GM23338 (cell line): ENCODE measurements at regions not wholly inside any gene's neighbourhood (a gene's known extent, or its start where the extent isn't known, plus 50 kb on each side); places are given as distances from the start of the nearest gene placed in this dataset.

Experiments
- ATAC-seq: fragments of 200-7000 bp; cut with Tn5 transposase; 3 replicates; pipeline ENCODE4 v1.9.1; 2020
- DNase-seq: peaks from one replicate; pipeline ENCODE4 v3.0.0-alpha.2; 2015; ENCODE audit warnings: low spot score
- H2AFZ ChIP-seq: fragments of 200-600 bp; sonication (generic); 2 replicates; pipeline ENCODE4 v1.8.0; 2016; ENCODE audit warnings: antibody characterized with exemption, mild to moderate bottlenecking, moderate library complexity
- H3F3A ChIP-seq: fragments of 200-600 bp; sonication (generic); replicated peaks from 2 replicates; pipeline ENCODE4 v1.8.0; 2017; ENCODE audit warnings: antibody characterized with exemption, mixed run types, low read depth
- H3K27ac ChIP-seq: fragments of 200-600 bp; sonication (generic); 2 replicates; pipeline ENCODE4 v1.6.1; 2016; ENCODE audit warnings: low read depth
- H3K27me3 ChIP-seq: fragments of 200-600 bp; sonication (generic); 2 replicates; pipeline ENCODE4 v1.8.0; 2016; ENCODE audit warnings: mild to moderate bottlenecking, mixed run types, moderate library complexity; ENCODE audit not compliant: insufficient read depth
- H3K36me3 ChIP-seq: fragments of 200-600 bp; sonication (generic); 2 replicates; pipeline ENCODE4 v1.8.0; 2016; ENCODE audit warnings: mild to moderate bottlenecking; ENCODE audit not compliant: insufficient read depth
- H3K4me1 ChIP-seq: fragments of 200-600 bp; sonication (generic); 2 replicates; pipeline ENCODE4 v1.8.0; 2016; ENCODE audit warnings: mild to moderate bottlenecking, moderate library complexity; ENCODE audit not compliant: insufficient read depth
- H3K4me2 ChIP-seq: fragments of 200-600 bp; sonication (generic); 2 replicates; pipeline ENCODE4 v1.7.1; 2017; ENCODE audit warnings: mixed run types
- H3K4me3 ChIP-seq: fragments of 200-600 bp; sonication (generic); 2 replicates; pipeline ENCODE4 v1.6.1; 2016; ENCODE audit warnings: mixed run types
- H3K79me2 ChIP-seq: fragments of 200-600 bp; sonication (generic); replicated peaks from 2 replicates; pipeline ENCODE4 v1.8.0; 2017; ENCODE audit warnings: mild to moderate bottlenecking; ENCODE audit not compliant: insufficient read depth
- H3K9me2 ChIP-seq: fragments of 200-600 bp; sonication (generic); 2 replicates; pipeline ENCODE4 v1.8.0; 2017; ENCODE audit not compliant: insufficient read depth
- H4K20me1 ChIP-seq: fragments of 200-600 bp; sonication (generic); replicated peaks from 2 replicates; pipeline ENCODE4 v1.8.0; 2017; ENCODE audit warnings: mild to moderate bottlenecking; ENCODE audit not compliant: insufficient read depth
- H3K27ac Mint-ChIP-seq: 2 replicates; pipeline ENCODE4 v1.8.0; 2020; ENCODE audit warnings: inconsistent platforms, mild to moderate bottlenecking, moderate library complexity, mixed read lengths
- H3K27me3 Mint-ChIP-seq: 3 replicates; pipeline ENCODE4 v1.8.0; 2022; ENCODE audit warnings: low read depth, mild to moderate bottlenecking, moderate library complexity, mixed read lengths, inconsistent platforms; ENCODE audit not compliant: insufficient read depth, poor library complexity
- H3K36me3 Mint-ChIP-seq: 3 replicates; pipeline ENCODE4 v1.8.0; 2021; ENCODE audit warnings: low read depth, mild to moderate bottlenecking, inconsistent platforms, moderate library complexity, mixed read lengths
- H3K4me1 Mint-ChIP-seq: 3 replicates; pipeline ENCODE4 v1.8.0; 2020; ENCODE audit warnings: mild to moderate bottlenecking, inconsistent platforms, mixed read lengths
- H3K4me3 Mint-ChIP-seq: 3 replicates; pipeline ENCODE4 v1.8.0; 2021; ENCODE audit warnings: moderate library complexity, mild to moderate bottlenecking, inconsistent platforms, mixed read lengths
- H3K9me3 Mint-ChIP-seq: 3 replicates; pipeline ENCODE4 v1.8.0; 2020; ENCODE audit warnings: moderate library complexity, mild to moderate bottlenecking, inconsistent platforms, mixed read lengths
- CREB1 ChIP-seq: fragments of 250-450 bp; sonication (Bioruptor Pico); IDR thresholded peaks from 2 replicates; pipeline ENCODE4 v1.5.0; 2020; ENCODE audit warnings: low read depth, mild to moderate bottlenecking, moderate library complexity
- EZH2 ChIP-seq: fragments of 200-600 bp; sonication (generic); IDR thresholded peaks from one replicate; pipeline ENCODE4 v1.8.0; 2017; ENCODE audit warnings: antibody characterized with exemption, mild to moderate bottlenecking, low read depth; ENCODE audit not compliant: unreplicated experiment
- EZH2phosphoT487 ChIP-seq: fragments of 200-600 bp; sonication (generic); IDR thresholded peaks from one replicate; pipeline ENCODE4 v1.8.1; 2018; ENCODE audit warnings: antibody characterized with exemption; ENCODE audit not compliant: unreplicated experiment
- JUNB ChIP-seq: IDR thresholded peaks from one replicate; pipeline ENCODE4 v1.6.1; 2016; ENCODE audit warnings: antibody characterized with exemption; ENCODE audit not compliant: unreplicated experiment
- NANOG ChIP-seq: IDR thresholded peaks from 2 replicates; pipeline ENCODE4 v1.6.1; 2016; ENCODE audit warnings: antibody characterized with exemption, borderline replicate concordance
- POLR2AphosphoS5 ChIP-seq: IDR thresholded peaks from 2 replicates; pipeline ENCODE4 v1.6.1; 2016; ENCODE audit warnings: antibody characterized with exemption, low read depth
- STAT1 ChIP-seq: IDR thresholded peaks from one replicate; pipeline ENCODE4 v1.6.1; 2016; ENCODE audit warnings: antibody characterized with exemption; ENCODE audit not compliant: unreplicated experiment
- ZNF114 ChIP-seq: fragments of 250-450 bp; sonication (Bioruptor Pico); IDR thresholded peaks from 2 replicates; pipeline ENCODE4 v1.5.0; 2020; ENCODE audit warnings: mild to moderate bottlenecking, moderate library complexity
- ZNF331 ChIP-seq: fragments of 250-450 bp; sonication (Bioruptor Pico); IDR thresholded peaks from 2 replicates; pipeline ENCODE4 v1.5.0; 2020; ENCODE audit warnings: low read depth, mild to moderate bottlenecking, moderate library complexity
- TF ChIP-seq, protein P1 (sequence below): fragments of 250-450 bp; sonication (Bioruptor Pico); IDR thresholded peaks from 2 replicates; pipeline ENCODE4 v1.5.0; 2020; ENCODE audit warnings: mild to moderate bottlenecking, moderate library complexity
- TF ChIP-seq, protein P2 (sequence below), 2 experiments: fragments of 200-600 bp in 1 of 2; sonication (generic) in 1 of 2; conservative IDR thresholded peaks; 2 replicates each; pipeline versions ENCODE4 v1.5.1 to v1.6.1; 2016 to 2017; ENCODE audit warnings: antibody characterized with exemption in 2 of 2, low read depth in 2 of 2, mild to moderate bottlenecking in 2 of 2, moderate library complexity in 1 of 2
- TF ChIP-seq, protein P3 (sequence below): IDR thresholded peaks from one replicate; pipeline ENCODE4 v1.6.1; 2018; ENCODE audit warnings: antibody characterized with exemption; ENCODE audit not compliant: unreplicated experiment

DNA sequence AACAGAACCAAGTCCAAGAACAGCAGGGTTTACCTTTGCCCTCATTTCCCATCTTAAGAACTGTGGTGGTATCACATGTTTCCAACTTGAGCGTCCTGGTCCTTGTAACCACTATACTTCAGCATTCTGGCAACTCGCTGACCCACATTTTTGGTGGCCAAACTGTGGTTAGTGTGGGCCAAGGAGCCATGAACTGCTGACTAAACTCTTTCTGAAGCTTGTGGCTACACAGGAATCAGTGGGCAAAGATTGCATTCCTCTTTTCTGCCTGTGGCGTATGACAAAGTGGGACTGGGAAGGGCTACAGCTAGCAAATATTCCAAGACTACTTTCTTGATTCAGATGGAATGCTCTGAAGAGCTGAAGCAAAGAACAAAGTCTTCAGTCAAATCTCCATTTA lies 106.3 kb upstream of the MID1 start (continued):
- TF ChIP-seq, protein P1, sequence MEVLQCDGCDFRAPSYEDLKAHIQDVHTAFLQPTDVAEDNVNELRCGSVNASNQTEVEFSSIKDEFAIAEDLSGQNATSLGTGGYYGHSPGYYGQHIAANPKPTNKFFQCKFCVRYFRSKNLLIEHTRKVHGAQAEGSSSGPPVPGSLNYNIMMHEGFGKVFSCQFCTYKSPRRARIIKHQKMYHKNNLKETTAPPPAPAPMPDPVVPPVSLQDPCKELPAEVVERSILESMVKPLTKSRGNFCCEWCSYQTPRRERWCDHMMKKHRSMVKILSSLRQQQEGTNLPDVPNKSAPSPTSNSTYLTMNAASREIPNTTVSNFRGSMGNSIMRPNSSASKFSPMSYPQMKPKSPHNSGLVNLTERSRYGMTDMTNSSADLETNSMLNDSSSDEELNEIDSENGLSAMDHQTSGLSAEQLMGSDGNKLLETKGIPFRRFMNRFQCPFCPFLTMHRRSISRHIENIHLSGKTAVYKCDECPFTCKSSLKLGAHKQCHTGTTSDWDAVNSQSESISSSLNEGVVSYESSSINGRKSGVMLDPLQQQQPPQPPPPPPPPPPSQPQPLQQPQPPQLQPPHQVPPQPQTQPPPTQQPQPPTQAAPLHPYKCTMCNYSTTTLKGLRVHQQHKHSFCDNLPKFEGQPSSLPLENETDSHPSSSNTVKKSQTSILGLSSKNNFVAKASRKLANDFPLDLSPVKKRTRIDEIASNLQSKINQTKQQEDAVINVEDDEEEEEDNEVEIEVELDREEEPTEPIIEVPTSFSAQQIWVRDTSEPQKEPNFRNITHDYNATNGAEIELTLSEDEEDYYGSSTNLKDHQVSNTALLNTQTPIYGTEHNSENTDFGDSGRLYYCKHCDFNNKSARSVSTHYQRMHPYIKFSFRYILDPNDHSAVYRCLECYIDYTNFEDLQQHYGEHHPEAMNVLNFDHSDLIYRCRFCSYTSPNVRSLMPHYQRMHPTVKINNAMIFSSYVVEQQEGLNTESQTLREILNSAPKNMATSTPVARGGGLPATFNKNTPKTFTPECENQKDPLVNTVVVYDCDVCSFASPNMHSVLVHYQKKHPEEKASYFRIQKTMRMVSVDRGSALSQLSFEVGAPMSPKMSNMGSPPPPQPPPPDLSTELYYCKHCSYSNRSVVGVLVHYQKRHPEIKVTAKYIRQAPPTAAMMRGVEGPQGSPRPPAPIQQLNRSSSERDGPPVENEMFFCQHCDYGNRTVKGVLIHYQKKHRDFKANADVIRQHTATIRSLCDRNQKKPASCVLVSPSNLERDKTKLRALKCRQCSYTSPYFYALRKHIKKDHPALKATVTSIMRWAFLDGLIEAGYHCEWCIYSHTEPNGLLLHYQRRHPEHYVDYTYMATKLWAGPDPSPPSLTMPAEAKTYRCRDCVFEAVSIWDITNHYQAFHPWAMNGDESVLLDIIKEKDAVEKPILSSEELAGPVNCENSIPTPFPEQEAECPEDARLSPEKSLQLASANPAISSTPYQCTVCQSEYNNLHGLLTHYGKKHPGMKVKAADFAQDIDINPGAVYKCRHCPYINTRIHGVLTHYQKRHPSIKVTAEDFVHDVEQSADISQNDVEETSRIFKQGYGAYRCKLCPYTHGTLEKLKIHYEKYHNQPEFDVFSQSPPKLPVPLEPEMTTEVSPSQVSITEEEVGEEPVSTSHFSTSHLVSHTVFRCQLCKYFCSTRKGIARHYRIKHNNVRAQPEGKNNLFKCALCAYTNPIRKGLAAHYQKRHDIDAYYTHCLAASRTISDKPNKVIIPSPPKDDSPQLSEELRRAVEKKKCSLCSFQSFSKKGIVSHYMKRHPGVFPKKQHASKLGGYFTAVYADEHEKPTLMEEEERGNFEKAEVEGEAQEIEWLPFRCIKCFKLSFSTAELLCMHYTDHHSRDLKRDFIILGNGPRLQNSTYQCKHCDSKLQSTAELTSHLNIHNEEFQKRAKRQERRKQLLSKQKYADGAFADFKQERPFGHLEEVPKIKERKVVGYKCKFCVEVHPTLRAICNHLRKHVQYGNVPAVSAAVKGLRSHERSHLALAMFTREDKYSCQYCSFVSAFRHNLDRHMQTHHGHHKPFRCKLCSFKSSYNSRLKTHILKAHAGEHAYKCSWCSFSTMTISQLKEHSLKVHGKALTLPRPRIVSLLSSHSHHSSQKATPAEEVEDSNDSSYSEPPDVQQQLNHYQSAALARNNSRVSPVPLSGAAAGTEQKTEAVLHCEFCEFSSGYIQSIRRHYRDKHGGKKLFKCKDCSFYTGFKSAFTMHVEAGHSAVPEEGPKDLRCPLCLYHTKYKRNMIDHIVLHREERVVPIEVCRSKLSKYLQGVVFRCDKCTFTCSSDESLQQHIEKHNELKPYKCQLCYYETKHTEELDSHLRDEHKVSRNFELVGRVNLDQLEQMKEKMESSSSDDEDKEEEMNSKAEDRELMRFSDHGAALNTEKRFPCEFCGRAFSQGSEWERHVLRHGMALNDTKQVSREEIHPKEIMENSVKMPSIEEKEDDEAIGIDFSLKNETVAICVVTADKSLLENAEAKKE: no peak

DNA sequence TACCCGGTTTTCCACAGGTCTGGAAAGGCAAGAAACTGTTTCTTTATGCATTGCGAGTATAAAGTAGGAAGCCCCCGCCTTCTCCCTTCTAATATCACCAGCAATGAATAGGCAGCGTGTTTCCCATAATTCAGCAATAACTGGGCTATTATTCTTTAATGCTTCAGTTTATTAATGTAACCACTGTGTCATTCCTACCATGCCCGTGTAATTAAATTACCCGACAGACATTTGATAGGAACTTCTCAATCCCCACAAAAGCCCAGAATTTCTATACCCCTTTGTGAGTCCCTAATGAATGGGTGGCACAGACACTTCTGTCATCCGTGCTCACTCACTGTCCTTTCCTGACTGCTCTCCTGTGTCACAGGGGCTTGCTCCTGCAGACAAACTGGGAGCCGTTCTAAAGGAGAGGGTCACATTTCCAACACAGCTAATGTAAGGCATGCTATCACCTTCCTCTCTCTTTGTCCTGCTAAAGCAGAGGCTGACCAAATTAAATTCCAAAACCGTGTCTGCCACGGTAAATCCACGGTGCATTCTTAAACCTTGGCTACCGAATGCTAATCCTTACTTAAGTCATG lies 108.5 kb upstream of the MID1 start:
- Mint-ChIP-seq H3K27ac (no peak overlapping the region), H3K27me3 (no peaks in the 10 kb centered on the region), H3K36me3 (no peaks in the 10 kb centered on the region), H3K9me3 (no peaks in the 10 kb centered on the region), H3K4me3 (no peak overlapping the region), H3K4me1 (peaks cover 19% of the 10 kb centered on the region)
- ATAC-seq (peak; percentile 55), DNase-seq (peak; percentile 30)
- no peak overlapping the region for H3K4me3 ChIP-seq
- no peaks in the 10 kb centered on the region for H3K79me2 ChIP-seq
- H3K4me2 ChIP-seq: no peak overlapping the region
- H3K9me2 ChIP-seq: no peaks in the 10 kb centered on the region
- no peaks in the 10 kb centered on the region for H3K36me3 ChIP-seq
- H4K20me1 ChIP-seq: no peaks in the 10 kb centered on the region
- H3F3A ChIP-seq: no peaks in the 10 kb centered on the region
- H3K27ac ChIP-seq: no peak overlapping the region
- peaks cover 7% of the 10 kb centered on the region; the same call in 1 of the 2 replicates for H3K4me1 ChIP-seq
- no peak overlapping the region for H2AFZ ChIP-seq
- H3K27me3 ChIP-seq: no peaks in the 10 kb centered on the region
- TF ChIP-seq STAT1 (no peak), POLR2AphosphoS5 (no peak), CREB1 (no peak), ZNF114 (no peak), EZH2phosphoT487 (no peak), ZNF331 (CRISPR knock-in tag) (no peak), EZH2 (no peak), NANOG (no peak), JUNB (no peak)
- TF ChIP-seq, protein P2, sequence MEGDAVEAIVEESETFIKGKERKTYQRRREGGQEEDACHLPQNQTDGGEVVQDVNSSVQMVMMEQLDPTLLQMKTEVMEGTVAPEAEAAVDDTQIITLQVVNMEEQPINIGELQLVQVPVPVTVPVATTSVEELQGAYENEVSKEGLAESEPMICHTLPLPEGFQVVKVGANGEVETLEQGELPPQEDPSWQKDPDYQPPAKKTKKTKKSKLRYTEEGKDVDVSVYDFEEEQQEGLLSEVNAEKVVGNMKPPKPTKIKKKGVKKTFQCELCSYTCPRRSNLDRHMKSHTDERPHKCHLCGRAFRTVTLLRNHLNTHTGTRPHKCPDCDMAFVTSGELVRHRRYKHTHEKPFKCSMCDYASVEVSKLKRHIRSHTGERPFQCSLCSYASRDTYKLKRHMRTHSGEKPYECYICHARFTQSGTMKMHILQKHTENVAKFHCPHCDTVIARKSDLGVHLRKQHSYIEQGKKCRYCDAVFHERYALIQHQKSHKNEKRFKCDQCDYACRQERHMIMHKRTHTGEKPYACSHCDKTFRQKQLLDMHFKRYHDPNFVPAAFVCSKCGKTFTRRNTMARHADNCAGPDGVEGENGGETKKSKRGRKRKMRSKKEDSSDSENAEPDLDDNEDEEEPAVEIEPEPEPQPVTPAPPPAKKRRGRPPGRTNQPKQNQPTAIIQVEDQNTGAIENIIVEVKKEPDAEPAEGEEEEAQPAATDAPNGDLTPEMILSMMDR (conservative IDR thresholded peaks at IDR 0.05; ENCODE audit: low read depth in 2 of 2): no peak
- TF ChIP-seq, protein P3, sequence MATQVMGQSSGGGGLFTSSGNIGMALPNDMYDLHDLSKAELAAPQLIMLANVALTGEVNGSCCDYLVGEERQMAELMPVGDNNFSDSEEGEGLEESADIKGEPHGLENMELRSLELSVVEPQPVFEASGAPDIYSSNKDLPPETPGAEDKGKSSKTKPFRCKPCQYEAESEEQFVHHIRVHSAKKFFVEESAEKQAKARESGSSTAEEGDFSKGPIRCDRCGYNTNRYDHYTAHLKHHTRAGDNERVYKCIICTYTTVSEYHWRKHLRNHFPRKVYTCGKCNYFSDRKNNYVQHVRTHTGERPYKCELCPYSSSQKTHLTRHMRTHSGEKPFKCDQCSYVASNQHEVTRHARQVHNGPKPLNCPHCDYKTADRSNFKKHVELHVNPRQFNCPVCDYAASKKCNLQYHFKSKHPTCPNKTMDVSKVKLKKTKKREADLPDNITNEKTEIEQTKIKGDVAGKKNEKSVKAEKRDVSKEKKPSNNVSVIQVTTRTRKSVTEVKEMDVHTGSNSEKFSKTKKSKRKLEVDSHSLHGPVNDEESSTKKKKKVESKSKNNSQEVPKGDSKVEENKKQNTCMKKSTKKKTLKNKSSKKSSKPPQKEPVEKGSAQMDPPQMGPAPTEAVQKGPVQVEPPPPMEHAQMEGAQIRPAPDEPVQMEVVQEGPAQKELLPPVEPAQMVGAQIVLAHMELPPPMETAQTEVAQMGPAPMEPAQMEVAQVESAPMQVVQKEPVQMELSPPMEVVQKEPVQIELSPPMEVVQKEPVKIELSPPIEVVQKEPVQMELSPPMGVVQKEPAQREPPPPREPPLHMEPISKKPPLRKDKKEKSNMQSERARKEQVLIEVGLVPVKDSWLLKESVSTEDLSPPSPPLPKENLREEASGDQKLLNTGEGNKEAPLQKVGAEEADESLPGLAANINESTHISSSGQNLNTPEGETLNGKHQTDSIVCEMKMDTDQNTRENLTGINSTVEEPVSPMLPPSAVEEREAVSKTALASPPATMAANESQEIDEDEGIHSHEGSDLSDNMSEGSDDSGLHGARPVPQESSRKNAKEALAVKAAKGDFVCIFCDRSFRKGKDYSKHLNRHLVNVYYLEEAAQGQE: no peak
